Erythroblast (primary cell): ENCODE measurements at regions not wholly inside any gene's neighbourhood (a gene's known extent, or its start where the extent isn't known, plus 50 kb on each side); places are given as distances from the start of the nearest gene placed in this dataset.
"Not testable (repeated sequence)": the region's sequence is repeated elsewhere in the genome, so short reads cannot be mapped to it uniquely, and the experiment has no call there.

Source experiments
- DNase-seq, 2 experiments: peaks; one replicate each; lab custom pipeline; 2025; lab: John Stamatoyannopoulos, UW
- GATA1 ChIP-seq: IDR thresholded peaks from 2 replicates; pipeline ENCODE4 v1.6.1; 2011; ENCODE audit warnings: low read depth, mild to moderate bottlenecking, control low read depth, low read length, moderate library complexity
- POLR2A ChIP-seq: IDR thresholded peaks from 2 replicates; pipeline ENCODE4 v1.6.1; 2011; ENCODE audit warnings: mild to moderate bottlenecking, low read length

DNA sequence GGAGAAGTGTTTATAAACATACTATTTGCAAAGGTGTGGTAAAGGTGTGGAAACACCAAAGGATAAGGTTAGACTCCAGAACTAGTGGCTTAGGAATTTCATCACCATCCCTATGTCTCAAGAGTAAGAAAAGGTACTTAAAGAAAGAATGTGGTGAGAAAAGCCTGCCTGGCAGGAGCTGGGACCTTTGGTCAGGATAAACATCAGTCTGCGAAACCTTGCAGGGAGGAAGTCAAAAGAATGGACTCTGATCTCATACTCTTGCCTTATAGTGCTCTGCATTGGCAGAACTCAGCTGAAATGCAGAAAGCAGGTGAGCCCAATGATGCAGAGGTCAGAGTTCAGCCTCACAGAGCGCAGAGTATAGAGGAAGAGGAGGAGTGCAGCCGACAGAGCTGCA, 97.2 kb upstream of the NR3C2 start:
- no peak for DNase-seq
- TF ChIP-seq POLR2A, result no peak
- no peak for TF ChIP-seq GATA1

- DNase-seq, result not testable (repeated sequence)
Measured at GRCh38 chr4:148533851-148534250, 91.6 kb upstream of the NR3C2 start.

- TF ChIP-seq POLR2A (no peak), GATA1 (no peak)
- DNase-seq, result no peak
Measured at GRCh38 chr4:148530114-148530513, 87.9 kb upstream of the NR3C2 start.

- no peak for DNase-seq
- TF ChIP-seq GATA1, result no peak
- no peak for TF ChIP-seq POLR2A
Measured at GRCh38 chr4:148527571-148527970, 85.4 kb upstream of the NR3C2 start.

DNA sequence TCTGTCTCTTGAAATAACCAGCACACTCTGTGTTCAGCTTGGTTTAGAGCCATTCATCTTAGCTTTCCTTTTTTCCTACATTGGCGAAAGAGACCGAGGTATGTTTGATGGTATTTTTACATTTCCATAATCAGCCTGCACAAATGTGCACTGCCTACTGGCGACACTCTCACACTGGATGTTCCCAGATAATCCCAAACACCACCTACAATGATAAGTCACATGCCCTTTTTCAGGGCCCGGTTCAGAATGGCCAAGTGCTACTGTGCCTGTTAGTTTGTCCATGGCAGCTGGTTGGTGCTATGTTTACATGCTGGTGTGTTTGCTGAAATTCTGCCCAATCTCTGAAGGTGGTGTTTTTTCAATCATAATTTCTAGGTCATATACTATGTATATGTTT, 80.8 kb upstream of the NR3C2 start:
- DNase-seq, result no peak
- TF ChIP-seq GATA1 (no peak), POLR2A (no peak)

DNA sequence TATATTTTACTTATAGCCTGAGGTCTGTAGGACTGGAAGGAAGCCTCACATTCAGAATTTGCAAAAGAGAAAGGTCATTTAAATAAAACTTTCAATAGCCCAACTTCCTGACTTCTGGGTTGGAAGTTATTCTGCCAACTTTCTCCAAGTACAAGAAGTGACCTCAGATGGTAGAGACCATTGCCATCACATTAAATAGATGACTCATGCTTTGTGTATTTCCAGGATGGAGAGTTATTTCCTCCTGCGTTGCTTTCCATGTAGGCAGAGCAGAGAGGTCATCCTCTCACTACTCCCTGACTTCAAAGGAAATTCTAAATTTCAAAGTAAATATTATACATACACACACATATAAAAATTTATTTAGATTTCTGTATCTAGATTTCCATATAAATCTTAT, 73.0 kb upstream of the NR3C2 start:
- no peak for DNase-seq
- no peak for TF ChIP-seq POLR2A
- TF ChIP-seq GATA1, result no peak

- TF ChIP-seq GATA1, result no peak
- TF ChIP-seq POLR2A, result no peak
- no peak for DNase-seq
Measured at GRCh38 chr4:148514581-148514980, 72.4 kb upstream of the NR3C2 start.

DNA sequence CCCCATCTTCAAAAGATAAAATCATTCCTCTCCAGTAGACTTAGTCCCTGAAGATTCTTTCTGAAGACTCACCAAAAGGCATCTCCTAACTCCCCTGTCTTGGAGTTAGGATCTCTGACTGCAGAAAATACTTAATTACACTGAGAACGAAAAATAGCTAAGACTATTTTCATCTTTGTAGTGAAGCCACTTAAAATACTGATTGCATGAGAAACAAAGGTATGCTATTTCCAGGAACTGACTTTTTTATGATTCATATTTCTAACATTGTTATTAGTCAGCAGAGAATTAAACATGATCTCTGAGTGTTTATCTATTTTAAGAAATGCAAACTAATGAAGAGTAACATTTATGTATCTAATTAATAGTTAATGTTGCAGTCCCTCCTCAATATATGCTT, 71.8 kb upstream of the NR3C2 start:
- DNase-seq, result no peak
- TF ChIP-seq POLR2A (no peak), GATA1 (no peak)

- TF ChIP-seq POLR2A, result no peak
- no peak for TF ChIP-seq GATA1
- DNase-seq, result no peak
Measured at GRCh38 chr4:148510211-148510610, 68.0 kb upstream of the NR3C2 start.

DNA sequence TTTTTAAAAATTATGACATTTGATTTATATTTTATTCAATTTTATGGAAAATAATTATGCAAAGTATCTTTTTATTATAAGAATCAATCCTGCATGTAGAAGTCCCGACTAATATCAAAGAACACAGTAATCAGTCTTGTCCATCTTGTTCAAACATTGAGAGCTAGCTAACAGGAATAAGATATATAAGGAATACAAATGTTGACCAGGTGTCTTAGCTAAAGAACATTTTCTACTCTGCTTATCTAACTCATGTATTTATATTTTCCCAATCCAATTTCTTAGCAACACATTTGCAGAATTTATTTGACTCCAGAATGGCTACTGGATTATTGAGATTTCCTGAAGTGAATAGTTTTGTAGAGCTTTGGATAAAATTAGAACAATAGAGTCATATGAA, 61.5 kb upstream of the NR3C2 start:
- no peak for DNase-seq
- no peak for TF ChIP-seq POLR2A
- no peak for TF ChIP-seq GATA1

GRCh38 chr4:148497258-148497657, 55.0 kb upstream of the NR3C2 start:
- no peak for DNase-seq
- TF ChIP-seq GATA1 (no peak), POLR2A (no peak)

DNA sequence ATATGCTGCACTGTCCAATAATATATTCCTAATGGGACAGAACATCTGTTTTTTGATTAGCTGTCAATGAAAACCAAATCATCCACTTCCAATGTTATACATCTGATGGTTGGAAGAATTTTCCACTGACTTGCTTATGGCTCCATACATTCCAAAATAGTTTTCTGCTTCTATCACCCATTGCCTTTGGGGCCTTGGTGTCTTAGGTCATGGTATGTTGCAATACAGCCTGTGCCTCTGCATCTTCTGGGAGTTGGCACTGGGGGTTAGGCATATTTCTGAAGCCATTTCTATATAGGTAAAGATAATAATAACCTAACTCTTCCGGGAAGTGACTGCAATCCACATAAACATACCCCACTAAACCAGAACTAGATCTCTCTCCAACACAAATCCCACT, 53.2 kb upstream of the NR3C2 start:
- no peak for DNase-seq
- TF ChIP-seq POLR2A (no peak), GATA1 (no peak)
